ENCODE measurements at regions not wholly inside any gene's neighbourhood (a gene's known extent, or its start where the extent isn't known, plus 50 kb on each side); places are given as distances from the start of the nearest gene placed in this dataset.
A peak's percentile ranks its signal among the peaks of the same experiment; 100 is the strongest.

- TF ChIP-seq IRF1 (CRISPR knock-in tag; IDR thresholded peaks at IDR 0.05; ENCODE audit: low read depth) (0 out of 2 replicates have a peak, but pooled peaks have one; percentile 39), GMEB1 (CRISPR knock-in tag; IDR thresholded peaks at IDR 0.05; ENCODE audit: borderline replicate concordance) (peak; percentile 15; the same call in 1 of the 2 replicates), EP300 (IDR thresholded peaks at IDR 0.05; ENCODE audit: low read depth in 2 of 2, low read length in 2 of 2) (peak in 1 of 2 experiments; percentile 78; a peak in 2 of 4 replicates), EP300 (CRISPR knock-in tag; IDR thresholded peaks at IDR 0.05; ENCODE audit: borderline replicate concordance) (peak; percentile 20; the same call in 1 of the 2 replicates), ZNF883 (CRISPR knock-in tag; IDR thresholded peaks at IDR 0.05; ENCODE audit: not compliant biosample characterization) (no peak), ZNF367 (CRISPR knock-in tag; IDR thresholded peaks at IDR 0.05; ENCODE audit: borderline replicate concordance) (no peak), ZBTB14 (CRISPR knock-in tag; IDR thresholded peaks at IDR 0.05) (no peak), MEF2D (CRISPR knock-in tag; IDR thresholded peaks at IDR 0.05) (peak; percentile 69; the same call in 1 of the 2 replicates), ZBTB7B (CRISPR knock-in tag; IDR thresholded peaks at IDR 0.05) (no peak), ZNF607 (CRISPR knock-in tag; IDR thresholded peaks at IDR 0.05; ENCODE audit: borderline replicate concordance) (no peak), FOXA3 (CRISPR knock-in tag; IDR thresholded peaks at IDR 0.05) (peak; percentile 95), KLF16 (CRISPR knock-in tag; IDR thresholded peaks at IDR 0.05) (peak in 1 of 2 experiments; percentile 67; a peak in 1 of 4 replicates), NPAS2 (CRISPR knock-in tag; IDR thresholded peaks at IDR 0.05; ENCODE audit: borderline replicate concordance) (no peak), GLI4 (CRISPR knock-in tag; IDR thresholded peaks at IDR 0.05; ENCODE audit: borderline replicate concordance) (no peak), ZC3H4 (CRISPR knock-in tag; IDR thresholded peaks at IDR 0.05; ENCODE audit: borderline replicate concordance) (no peak), NAIF1 (CRISPR knock-in tag; IDR thresholded peaks at IDR 0.05; ENCODE audit: borderline replicate concordance) (no peak), SMARCC2 (IDR thresholded peaks at IDR 0.05) (no peak), KDM3A (CRISPR knock-in tag; IDR thresholded peaks at IDR 0.05; ENCODE audit: low read depth) (no peak; the same call in 1 of the 2 replicates)
- TF ChIP-seq, protein P1, sequence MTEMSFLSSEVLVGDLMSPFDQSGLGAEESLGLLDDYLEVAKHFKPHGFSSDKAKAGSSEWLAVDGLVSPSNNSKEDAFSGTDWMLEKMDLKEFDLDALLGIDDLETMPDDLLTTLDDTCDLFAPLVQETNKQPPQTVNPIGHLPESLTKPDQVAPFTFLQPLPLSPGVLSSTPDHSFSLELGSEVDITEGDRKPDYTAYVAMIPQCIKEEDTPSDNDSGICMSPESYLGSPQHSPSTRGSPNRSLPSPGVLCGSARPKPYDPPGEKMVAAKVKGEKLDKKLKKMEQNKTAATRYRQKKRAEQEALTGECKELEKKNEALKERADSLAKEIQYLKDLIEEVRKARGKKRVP (CRISPR knock-in tag; IDR thresholded peaks at IDR 0.05) = peak in 1 of 2 experiments; percentile 79; a peak in 2 of 4 replicates
Observed at GRCh38 chr20:11687546-11688292, 230.0 kb upstream of the BTBD3 start (continued).
